ENCODE measurements at regions not wholly inside any gene's neighbourhood (a gene's known extent, or its start where the extent isn't known, plus 50 kb on each side); places are given as distances from the start of the nearest gene placed in this dataset.

DNA sequence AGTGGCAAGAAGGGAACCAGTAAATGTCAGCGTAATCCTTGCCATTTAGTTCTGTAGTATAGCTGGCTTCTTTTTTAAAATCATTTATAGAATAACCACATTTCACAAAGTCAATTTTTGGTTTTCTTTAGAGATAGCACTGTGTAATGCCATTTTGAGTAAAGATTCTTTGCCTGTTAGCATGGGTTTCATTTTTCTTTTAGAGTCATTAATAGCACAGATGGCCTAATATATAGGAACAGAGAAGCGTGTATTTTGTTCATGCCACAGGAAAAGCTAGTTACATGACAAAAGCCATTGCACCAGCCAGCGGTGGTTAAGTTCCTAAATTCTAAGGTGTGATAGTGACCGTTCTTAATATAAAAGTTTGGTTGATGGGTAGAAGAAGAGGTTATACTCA lies 1363.9 kb downstream of the MAT2B start:
- no peak for DNase-seq

DNA sequence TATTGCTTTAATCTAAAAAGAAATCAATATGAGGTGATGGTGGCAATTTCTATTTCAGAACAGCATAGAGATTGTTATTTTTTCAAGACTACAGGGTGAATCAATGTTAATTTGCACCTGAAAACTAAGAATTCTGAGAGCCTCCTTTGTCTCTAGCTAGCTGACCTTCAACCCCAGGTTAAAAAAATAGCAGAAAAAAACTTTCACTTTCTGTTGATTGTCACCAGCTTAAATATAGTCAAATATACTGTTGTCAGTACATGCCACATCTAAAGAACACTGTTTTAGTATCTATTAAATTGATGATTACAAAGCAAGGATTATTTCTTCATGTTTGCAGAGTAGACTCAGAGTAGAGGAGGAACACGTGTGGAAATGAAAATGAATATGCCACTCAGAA lies 1371.4 kb downstream of the MAT2B start:
- DNase-seq, result no peak

DNA sequence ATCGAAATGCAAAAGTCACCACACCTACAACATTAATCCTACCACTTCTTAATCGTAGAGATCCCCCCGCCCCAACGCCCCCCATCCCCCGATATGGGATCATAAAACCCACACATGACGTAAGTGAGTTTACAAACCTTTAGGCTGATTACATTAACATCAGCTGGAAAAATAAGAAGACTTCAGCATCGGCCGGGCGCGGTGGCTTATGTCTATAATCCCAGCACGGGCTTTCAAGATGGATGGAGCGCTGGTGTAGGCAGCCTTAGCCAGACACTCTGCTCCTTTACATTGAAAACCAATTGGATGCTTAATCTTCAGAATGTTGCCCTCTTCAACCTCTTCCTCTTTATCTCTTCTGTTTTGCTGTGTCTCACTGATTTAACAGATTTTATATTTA lies 1376.0 kb downstream of the MAT2B start:
- no peak for DNase-seq

DNA sequence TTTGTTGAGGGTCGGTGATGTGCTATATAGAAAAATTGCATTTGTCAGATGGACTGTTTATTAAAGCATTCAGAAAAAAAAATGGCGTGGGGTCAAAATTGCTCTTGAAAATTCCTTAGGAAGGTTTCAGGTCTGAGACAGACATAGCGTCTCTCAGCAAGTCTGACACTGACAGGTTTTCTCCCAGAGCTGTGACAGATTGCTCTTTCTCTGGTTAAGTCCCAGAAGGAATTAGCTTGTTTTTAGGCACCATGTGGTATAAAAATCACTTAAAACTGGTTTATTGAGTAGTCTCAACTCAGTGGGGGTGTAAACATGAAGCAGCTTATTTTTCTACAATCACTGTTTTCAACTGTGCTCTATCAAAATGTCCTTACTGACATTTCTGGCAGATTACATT lies 1379.8 kb downstream of the MAT2B start:
- DNase-seq, result no peak

DNA sequence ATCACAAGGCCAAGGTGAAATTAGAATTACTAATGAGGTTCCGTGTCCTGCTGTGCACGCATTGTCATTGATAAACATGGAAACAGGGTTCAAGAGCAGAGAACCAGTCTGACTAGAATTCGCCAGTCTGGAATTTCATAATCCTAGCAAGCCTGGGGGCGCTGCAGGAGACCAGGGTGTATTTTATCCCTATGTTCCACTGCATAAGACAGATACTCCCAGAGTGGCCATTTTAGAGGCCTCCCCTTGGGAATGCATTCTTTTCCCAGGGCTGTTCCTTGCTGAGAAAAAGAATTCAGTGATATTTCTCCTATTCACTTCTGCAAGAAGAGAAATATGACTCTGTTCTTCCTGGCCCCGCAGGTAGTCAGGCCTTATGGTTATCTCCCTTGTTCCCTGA lies 1387.7 kb downstream of the MAT2B start:
- DNase-seq, result no peak

DNA sequence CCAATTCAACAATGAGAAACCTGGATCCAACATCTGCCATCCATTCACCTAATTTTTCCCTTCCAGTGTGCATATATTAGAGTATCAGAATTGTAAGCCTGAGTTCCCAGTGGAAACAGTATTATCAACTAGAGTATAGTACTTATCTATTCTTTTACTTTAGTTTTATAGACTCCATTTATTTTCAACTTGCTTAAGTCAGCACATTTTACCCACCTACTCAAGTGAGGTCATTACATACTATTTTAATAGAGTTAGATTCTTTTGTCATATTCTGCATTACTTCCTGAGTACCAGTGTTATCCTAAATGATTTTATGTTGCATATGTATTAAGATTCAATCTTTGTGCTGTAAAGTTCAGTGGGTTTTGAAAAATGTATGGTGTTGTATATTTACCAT lies 1393.3 kb downstream of the MAT2B start:
- DNase-seq, result no peak

DNA sequence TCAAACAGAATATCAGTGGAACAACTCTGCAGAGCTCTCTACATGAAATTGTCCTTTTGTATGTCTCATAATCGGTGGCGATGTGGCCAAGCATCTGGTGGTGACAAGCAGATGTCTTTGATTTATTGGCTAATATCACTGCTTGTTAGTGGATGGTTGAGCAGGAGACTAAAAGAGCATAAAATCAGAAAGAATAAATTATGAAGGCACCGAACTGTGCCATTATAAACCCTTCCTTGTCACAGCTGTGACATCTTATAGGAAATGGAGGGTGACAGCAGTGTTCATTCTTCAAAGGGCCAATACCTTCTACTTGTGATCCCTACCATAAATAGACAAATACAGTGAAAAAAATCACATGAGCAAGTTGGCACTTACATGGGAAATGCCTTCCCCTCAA lies 1404.3 kb downstream of the MAT2B start:
- no peak for DNase-seq

DNA sequence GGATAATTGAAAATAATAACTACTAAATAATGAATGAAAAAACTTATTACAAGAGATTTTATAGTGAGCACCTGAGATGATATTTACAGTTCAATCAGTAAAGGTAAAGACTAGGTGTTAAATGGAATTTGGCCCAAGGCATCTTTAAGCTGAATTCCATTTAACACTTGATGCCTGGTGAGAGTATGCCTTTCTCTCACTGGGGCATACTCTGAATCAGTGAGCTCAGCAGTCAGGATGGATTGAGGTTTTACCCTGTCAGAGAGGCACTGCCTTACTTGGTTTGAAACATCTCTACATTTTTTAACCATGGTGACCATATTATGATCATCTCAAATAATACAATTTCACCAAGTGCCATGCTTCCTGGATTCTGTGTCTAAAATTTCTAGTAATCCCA lies 1416.3 kb downstream of the MAT2B start:
- DNase-seq, result no peak

DNA sequence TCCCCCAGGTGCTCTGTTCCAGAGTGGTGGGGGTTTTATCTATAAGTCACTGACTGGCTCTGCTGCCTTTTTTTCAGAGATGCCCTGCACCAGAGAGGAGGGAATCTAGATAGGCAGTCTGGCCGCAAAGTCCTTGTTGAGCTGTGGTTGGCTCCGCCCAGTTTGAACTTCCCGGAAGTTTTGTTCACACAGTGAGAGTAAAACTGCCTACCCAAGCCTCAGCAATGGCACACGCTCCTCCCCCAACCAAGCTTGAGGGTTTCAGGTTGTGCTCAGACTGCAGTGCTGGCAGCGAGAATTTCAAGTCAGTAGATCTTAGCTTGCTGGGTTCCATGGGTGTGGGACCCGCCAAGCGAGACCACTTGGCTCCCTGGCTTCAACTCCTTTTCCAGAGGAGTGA lies 1428.6 kb downstream of the MAT2B start:
- DNase-seq, result no peak

DNA sequence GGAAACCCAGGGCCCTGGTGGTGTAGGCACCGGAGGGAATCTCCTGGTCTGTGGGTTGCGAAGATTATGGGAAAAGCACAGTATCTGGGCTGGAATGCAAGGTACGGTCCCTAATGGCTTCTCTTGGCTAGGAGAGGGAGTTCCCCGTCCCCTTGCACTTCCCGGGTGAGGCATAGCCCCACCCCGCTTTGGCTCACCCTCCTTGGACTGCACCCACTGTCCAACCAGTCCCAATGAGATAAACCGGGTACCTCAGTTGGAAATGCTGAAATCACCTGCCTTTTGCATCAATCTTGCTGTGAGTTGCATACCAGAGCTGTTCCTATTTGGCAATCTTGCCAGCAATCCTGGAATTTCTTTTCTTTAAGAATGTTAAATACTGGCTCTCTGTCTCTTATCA lies 1429.1 kb downstream of the MAT2B start:
- DNase-seq, result no peak

DNA sequence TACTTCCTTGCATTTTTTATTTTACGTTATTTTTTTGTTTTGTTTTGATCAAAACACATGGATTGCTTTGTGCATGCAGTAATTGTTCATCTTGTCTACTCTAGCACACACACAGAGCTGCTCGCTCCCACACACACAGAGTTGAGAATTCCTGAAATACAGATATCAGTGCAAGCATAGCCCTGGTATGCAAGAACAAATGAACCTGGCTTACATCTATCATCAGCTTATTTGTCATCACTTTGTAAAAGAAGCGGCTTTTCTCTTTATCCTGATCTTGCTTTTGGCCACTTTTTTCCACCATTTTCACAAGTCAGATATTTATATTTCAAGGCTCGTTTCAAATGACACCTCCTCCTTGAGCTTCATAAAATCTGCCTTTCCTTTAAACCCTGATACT lies 1435.7 kb downstream of the MAT2B start:
- DNase-seq, result no peak

DNA sequence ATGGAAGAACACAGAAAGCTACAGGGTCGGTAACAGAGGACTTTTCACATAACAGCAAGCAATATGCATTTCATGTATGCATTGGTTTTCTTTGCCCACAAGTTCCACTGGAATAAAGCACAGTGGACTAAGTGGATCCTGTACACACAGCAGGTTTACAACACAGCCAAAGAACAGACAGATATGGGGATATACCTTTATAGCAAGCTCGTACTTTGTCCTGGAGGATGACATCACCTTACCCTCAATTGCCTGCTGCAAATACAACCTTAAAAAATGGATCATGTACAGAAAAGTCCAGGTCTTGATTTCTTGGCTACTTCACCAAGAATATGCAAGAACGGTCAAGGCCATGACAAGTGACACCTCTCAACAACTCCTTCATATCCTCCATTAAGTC lies 1445.5 kb downstream of the MAT2B start:
- no peak for DNase-seq

DNA sequence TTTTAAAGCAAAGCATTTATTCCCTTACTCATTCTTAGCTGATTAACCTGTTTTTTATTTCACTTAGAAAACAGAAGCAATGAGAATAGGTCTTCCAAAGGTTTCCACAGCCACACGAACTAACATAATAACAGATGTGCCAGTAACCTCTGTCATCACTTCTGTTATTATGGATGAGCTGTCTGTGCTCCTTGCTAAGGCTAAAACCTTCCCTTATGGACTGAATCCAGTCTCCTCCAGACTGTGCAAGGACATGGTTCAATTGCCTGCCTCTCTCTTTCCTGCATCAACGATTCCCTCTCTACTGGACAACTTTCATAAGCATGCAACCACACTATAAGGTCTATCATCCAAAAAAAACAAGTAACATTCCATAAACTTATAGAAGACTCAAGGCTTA lies 1446.2 kb downstream of the MAT2B start:
- DNase-seq, result no peak

DNA sequence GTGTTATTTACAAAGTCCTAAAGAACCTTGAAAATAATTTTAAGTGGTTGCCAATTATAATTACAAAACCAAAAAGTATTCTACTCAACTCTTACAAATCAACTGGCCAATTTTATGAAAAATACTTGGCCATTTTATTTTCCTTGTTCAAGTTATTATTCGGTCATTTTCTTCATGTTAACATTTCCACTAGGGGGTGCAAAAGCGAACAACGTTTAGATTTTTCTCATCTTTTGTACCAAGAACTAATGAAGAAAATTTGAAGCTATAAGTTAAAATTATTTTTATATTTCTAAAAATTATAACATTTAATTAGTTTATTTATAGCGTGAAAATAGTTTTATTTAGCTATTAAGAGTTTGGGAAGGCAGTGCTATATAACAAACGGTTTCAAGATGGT lies 1453.3 kb downstream of the MAT2B start:
- no peak for DNase-seq

DNA sequence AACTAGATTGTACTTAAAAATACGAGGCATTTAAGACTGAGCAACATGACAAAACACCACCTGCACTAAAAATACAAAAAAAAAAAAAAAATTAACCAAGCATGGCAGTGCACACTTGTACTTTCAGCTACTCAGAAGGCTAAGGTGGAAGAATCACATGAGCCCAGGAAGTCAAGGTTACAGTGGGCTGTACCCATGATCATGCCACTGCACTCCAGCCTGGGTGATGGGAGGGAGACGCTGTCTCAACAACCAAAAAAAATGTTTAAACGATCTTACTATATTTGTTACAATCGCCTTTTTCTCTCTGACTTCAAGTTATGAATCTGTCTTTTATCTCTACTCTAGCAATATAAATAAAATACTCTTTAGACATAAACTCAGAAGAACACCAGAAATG lies 1454.3 kb downstream of the MAT2B start:
- DNase-seq, result no peak

DNA sequence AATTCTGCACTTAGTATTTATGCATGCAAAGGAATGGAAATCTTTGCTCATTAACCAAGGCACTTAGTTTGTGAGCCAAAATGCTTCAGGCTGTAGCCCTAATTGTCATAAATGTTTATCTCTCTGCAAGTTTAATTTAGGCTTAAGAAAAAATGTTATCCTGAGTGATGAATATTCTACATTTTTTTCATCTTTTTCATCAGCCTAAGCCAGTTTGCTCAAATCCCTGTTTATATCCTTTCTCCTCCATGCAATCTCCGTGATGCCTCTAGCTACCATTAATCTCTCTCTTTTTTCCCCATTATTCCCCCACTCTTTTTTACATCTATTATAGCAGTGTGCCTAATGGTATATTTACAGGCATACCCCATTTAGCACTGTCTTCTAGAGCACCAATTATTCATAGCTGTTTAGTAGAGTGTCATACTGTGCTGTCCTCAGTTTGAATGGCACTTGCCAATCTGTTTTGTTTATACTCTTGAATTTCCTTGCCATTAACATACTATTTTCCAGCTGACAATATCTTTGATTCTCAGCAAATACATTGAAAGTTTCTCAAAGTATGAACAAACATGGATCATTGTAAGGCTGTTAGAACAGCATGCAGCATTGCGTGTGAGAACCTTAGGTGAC lies 1457.0 kb downstream of the MAT2B start:
- no peak for DNase-seq

DNA sequence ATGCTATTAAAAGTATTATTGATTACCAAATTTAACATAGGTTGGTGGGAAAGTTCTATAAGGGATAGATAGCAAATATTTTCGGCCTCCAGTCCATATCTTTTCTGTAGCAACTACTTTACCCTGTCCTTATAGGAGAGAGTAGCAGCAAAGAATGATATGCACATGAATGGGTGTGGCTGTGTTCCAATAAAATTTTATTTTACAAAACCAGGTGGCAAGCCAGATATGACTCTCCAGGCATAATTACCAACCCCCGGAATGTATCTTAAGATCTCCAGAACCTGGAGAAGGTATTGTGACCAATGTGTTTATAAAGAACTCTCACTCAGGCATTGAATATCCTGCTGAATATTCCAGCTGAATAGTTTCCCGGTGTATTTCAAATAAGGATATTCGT lies 1461.2 kb downstream of the MAT2B start:
- DNase-seq, result no peak

DNA sequence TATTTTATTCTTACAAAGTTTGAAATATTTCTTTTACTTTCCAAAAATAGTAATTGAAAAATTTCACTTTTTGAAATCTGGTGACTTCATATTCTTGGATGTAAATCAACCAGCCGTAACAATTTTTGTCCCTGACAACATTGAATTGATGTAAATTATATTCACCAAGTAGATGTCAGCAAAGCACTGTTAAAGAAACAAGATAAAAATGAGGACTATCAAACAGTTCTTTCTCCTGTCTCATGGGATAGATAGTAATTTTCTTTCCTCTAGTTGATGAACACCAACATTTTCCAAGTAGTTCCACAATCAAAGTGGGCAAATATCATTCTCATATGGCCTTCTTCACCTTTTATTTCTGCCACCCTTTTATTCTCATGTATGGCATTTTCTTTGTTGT lies 1461.9 kb downstream of the MAT2B start:
- no peak for DNase-seq

DNA sequence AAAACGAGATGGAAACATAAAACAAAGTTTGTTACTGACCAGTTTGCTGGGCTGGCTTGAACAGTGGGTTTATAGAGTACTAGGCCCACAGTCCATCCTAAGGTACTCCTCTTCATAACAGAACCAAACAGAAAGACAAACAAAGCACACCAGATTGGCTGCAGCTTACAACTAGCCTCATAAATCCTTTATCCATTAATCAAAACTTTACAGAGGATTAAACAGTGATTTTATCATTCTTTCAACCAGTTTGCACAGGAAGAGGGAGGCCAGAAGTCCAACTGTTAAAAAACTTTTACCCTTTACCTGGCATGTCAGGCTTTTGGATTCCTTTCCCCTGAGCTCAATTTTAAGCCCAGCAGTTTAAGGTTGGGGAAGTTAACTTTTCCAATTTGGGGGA lies 1467.6 kb downstream of the MAT2B start:
- DNase-seq, result no peak

DNA sequence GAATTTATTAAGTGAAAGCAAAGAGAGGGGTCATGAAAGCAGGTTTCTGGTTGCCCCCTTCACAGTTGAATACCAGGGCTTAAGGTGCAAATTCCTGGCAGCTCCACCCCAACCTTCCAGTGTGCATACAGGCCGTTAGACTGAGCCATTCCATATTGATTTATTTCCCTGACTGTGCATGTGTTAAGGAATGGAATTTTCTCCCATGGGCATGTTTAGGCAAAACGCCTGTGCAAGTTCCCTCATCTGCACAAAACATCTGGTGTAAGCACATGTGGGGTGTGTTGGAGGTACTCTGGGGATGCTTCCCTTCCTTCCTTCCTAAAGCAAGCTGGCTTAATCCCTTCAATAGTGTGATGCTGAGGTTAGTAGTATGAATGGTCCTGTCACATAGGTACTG lies 1470.6 kb downstream of the MAT2B start:
- DNase-seq, result no peak

DNA sequence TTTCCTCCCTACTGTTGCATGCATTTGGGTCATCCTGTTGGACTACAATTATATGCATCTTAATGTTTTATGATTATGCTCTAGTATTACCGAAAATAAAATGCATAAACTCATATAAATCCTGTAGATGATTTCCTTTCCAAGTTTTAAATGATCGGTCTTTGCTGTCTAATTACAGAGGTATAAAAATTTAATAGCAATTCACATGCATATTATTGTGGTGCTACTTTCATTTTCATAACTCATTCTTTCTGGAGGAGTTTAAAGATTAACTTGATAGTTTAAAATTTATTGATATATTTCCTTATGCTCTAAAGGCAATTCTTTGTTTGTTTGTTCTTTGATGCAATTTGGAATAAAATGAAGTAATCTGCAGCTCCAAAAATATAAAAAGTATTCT lies 1475.1 kb downstream of the MAT2B start:
- no peak for DNase-seq

DNA sequence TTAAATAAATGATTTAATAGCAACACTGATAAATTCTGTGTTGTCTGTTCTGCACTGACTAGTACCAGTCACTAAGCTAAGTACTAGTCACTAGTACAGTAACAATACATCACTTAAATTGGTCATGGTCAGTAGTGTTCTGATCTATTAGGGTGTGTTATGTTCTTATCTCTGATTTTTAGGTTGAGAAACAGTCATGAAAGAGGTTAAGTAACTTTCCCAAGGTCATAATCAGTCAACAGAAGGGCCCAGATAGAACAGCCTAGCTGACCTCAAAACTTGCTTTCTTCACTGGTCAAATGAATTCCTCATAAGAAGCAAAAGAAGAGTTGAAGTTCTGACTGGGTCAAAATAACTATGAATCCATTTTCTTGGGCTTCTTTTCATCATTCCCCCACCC lies 1492.7 kb downstream of the MAT2B start:
- DNase-seq, result no peak

DNA sequence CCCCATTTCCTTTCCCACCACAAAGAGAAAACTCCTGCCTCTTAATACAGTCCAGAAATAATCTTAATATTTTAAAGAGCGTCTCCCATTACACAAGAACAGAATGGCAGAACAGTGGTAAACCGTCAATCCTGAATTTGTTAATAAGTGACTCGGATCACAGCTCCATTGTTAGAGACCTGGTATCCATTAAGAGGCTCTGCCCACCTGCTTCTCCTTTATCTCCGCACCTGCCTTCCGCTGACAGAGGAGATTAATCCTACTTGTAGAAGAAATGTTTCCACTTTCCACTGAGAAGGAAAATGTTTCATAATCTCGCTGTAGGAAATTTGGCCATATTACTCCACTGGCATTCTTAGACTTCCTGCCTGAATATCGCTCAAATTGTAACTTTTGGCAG lies 1493.2 kb downstream of the MAT2B start:
- DNase-seq, result peak; percentile 24

DNA sequence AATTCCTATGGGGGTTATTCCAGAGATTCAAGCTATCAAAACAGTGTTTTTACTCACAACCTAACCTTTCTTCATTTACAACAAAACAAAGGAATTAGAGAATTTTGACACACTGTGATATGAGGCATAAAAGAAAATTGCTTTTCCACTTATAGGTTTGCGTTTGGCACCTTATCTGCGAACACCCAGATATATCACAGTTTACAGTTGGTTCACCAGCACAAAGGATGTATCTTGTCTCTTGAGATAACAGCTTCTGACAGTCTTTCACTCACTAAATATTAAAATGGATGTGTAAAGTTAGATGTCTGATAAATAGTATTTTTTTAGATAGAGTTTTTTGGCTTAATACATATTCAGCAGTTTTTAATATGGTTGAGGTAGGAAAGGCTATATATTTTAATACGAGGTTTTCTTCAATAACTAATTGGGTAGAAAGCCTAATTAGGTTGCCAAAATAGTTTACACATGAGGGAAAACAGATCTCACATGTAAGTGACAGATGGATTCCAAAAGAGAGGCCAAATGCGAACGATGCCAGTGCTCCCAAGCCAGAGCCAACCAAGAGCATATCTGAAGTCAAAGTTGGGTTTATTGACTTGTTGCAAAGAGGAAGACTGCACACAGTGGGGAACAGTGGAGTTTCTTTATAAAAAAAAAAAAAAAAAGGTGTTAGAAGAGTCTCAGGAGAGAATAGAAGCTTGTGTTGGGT lies 1495.2 kb downstream of the MAT2B start:
- no peak for DNase-seq

DNA sequence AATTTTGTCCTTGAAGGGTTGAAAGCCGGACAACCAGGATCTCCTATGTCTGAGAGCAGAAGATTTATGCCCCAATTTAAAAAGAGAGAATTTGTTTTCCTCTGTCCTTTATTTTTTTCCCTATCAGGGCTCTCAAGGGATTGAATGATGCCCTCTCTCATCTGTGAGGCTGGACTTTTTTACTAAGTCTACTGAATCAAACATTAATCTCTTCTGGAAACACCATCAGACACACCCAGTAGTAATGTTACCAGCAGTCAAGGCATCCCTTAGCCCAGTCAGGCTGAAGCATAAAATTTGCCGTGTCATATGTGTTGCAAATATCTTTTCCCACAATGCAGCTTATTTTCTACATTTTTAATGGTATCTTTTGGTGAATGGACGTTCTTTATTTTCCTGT lies 1497.9 kb downstream of the MAT2B start:
- DNase-seq, result no peak
